Prostate gland (tissue), 2 donors: ENCODE measurements at regions not wholly inside any gene's neighbourhood (a gene's known extent, or its start where the extent isn't known, plus 50 kb on each side); places are given as distances from the start of the nearest gene placed in this dataset.

Experiments
- DNase-seq: peaks from one replicate; pipeline ENCODE4 v3.0.0-alpha.2; 2019; ENCODE audit warnings: low spot score
- H3K27ac ChIP-seq, 2 donors: fragments of 200-600 bp; sonication (generic); 2 replicates each; pipeline ENCODE4 v1.5.1; 2017 to 2019
- H3K27me3 ChIP-seq: fragments of 200-600 bp; sonication (generic); replicated peaks from 2 replicates; pipeline ENCODE4 v1.5.1; 2019; ENCODE audit not compliant: insufficient read depth
- H3K36me3 ChIP-seq, 2 donors: fragments of 200-600 bp; sonication (generic); 1 replicate in 1 of 2; 2 replicates in 1 of 2; pipeline versions ENCODE4 v1.5.1 to v1.8.1; 2017 to 2019
- H3K4me1 ChIP-seq: fragments of 200-600 bp; sonication (generic); replicated peaks from 2 replicates; pipeline ENCODE4 v1.5.1; 2019
- H3K4me3 ChIP-seq, 2 donors: fragments of 200-600 bp; sonication (generic); 2 replicates each; pipeline ENCODE4 v1.5.1; 2017 to 2019
- H3K9me3 ChIP-seq: fragments of 200-600 bp; sonication (generic); 2 replicates; pipeline ENCODE4 v1.5.1; 2017
- POLR2A ChIP-seq: fragments of 450-650 bp; IDR thresholded peaks from one replicate; pipeline ENCODE4 v1.6.1; 2016; ENCODE audit warnings: antibody characterized with exemption, mild to moderate bottlenecking
- POLR2AphosphoS5 ChIP-seq: sonication (generic); formaldehyde crosslinking; IDR thresholded peaks from one replicate; pipeline ENCODE4 v1.6.1; 2017; ENCODE audit warnings: antibody characterized with exemption
- WGBS: methylation state at CpG from one replicate; pipeline ENCODE4 v1.1.5; 2018; 5-methylcytosine and 5-hydroxymethylcytosine counted together
- intact Hi-C: fragments of 100-400 bp; cut with DNase I; formaldehyde crosslinking; loops from one replicate; pipeline ENCODE4 v1.14.2; 2022
- TF ChIP-seq, protein P1 (sequence below), 4 experiments: fragments of 200-600 bp in 2 of 4; fragments of 450-650 bp in 2 of 4; sonication (generic) in 2 of 4; IDR thresholded peaks; 1 replicate in 3 of 4; 2 replicates in 1 of 4; pipeline ENCODE4 v1.5.1; 2016 to 2019; ENCODE audit warnings: antibody characterized with exemption in 4 of 4, mild to moderate bottlenecking in 2 of 4, moderate library complexity in 2 of 4

DNA sequence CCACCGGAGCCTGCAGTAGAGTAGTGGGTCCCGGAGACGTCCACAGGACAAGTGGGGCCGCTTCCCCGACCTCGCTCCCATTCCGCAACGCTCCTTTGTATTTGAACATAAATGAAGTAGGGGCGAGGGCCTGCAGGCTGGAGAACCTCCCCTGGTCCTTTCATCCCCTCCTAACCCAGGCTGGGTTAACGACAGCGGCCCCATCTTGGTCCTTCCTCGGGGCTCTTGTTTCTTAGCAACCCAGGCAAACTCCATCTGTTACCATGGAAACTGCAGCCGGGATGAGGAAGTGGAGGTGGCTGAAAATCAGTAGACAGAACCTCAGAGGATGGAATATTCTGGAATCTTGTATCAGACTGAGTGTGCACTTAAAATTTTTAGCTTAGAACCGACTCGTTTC, 132.6 kb upstream of the USP29 start:
- Histone ChIP-seq H3K36me3 (no peaks in the 10 kb centered on the region), H3K27ac (no peak overlapping the region), H3K27me3 (no peaks in the 10 kb centered on the region), H3K4me3 (no peak overlapping the region), H3K9me3 (no peaks in the 10 kb centered on the region), H3K4me1 (no peaks in the 10 kb centered on the region)
- TF ChIP-seq, protein P1, sequence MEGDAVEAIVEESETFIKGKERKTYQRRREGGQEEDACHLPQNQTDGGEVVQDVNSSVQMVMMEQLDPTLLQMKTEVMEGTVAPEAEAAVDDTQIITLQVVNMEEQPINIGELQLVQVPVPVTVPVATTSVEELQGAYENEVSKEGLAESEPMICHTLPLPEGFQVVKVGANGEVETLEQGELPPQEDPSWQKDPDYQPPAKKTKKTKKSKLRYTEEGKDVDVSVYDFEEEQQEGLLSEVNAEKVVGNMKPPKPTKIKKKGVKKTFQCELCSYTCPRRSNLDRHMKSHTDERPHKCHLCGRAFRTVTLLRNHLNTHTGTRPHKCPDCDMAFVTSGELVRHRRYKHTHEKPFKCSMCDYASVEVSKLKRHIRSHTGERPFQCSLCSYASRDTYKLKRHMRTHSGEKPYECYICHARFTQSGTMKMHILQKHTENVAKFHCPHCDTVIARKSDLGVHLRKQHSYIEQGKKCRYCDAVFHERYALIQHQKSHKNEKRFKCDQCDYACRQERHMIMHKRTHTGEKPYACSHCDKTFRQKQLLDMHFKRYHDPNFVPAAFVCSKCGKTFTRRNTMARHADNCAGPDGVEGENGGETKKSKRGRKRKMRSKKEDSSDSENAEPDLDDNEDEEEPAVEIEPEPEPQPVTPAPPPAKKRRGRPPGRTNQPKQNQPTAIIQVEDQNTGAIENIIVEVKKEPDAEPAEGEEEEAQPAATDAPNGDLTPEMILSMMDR (IDR thresholded peaks at IDR 0.05): no peak
- no peak for TF ChIP-seq POLR2A
- no peak for TF ChIP-seq POLR2AphosphoS5
- 76% methylated on average over 15 of the region's 15 CpGs for WGBS
- no peak for DNase-seq
- intact Hi-C loops: no loop called here

- no peaks in the 10 kb centered on the region for H3K9me3 ChIP-seq
- TF ChIP-seq POLR2AphosphoS5: no peak
- TF ChIP-seq, protein P1 (IDR thresholded peaks at IDR 0.05): no peak
- TF ChIP-seq POLR2A: no peak
- H3K36me3 ChIP-seq: no peaks in the 10 kb centered on the region
- intact Hi-C loops: no loop called here
- no peak for DNase-seq
- H3K27ac ChIP-seq: no peak overlapping the region
- WGBS: 34% methylated on average over 5 of the region's 5 CpGs
- no peak overlapping the region for H3K4me3 ChIP-seq
- H3K27me3 ChIP-seq: no peaks in the 10 kb centered on the region
- no peaks in the 10 kb centered on the region for H3K4me1 ChIP-seq
These were observed 131.5 kb upstream of the USP29 start for GRCh38 chr19:56988299-56988698.

DNA sequence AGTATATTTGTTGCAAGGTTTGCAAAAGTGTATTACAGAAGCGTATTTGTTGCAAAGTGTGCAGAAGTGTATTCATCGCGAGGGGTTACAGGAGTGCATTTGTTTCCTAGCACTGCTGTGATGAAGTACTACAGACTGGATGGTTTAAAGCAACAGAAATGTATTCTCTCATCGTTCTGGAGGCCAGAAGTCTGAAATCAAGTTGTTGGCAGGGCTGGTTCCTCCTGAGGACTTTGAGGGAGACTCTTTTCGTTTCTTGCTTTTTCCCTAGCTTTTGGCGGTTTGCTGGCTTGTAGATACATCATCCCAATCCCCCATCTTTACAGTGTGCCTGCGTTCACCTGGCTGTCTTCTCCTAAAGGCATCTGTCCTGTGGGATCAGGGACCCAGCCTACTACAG, 127.9 kb upstream of the USP29 start:
- Histone ChIP-seq H3K9me3 (no peaks in the 10 kb centered on the region), H3K36me3 (no peaks in the 10 kb centered on the region), H3K27ac (no peak overlapping the region), H3K27me3 (no peaks in the 10 kb centered on the region), H3K4me1 (no peaks in the 10 kb centered on the region), H3K4me3 (no peak overlapping the region)
- no peak for DNase-seq
- 78% methylated on average over 7 of the region's 7 CpGs for WGBS
- intact Hi-C loops: no loop called here
- TF ChIP-seq, protein P1 (IDR thresholded peaks at IDR 0.05): no peak
- TF ChIP-seq POLR2A: no peak
- TF ChIP-seq POLR2AphosphoS5: no peak

DNA sequence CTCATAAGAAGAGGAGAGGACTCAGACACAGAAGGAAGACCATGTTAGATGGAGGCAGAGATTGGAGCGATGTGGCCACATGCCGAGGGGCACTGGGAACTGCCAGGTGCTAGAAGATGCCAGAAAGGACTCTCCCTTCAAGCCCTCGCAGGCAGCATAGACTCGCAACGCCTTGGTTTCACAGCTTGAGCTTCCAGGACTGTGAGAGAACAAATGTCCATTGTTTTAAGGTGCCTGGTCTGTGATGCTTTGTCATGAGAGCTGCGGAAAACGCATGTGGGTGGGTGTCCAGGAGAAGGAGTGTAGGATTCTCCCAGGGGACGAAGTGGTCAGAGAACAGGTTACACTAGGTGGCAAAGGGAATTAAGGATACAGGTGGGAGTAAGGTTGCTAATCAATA, 125.9 kb upstream of the USP29 start:
- DNase-seq: no peak
- no peaks in the 10 kb centered on the region for H3K9me3 ChIP-seq
- no peak overlapping the region for H3K27ac ChIP-seq
- H3K4me3 ChIP-seq: no peak overlapping the region
- H3K36me3 ChIP-seq: no peaks in the 10 kb centered on the region
- no peaks in the 10 kb centered on the region for H3K4me1 ChIP-seq
- WGBS: 81% methylated on average over 8 of the region's 8 CpGs
- TF ChIP-seq POLR2AphosphoS5: no peak
- no peak for TF ChIP-seq POLR2A
- TF ChIP-seq, protein P1 (IDR thresholded peaks at IDR 0.05): no peak
- intact Hi-C loops: no loop called here
- no peaks in the 10 kb centered on the region for H3K27me3 ChIP-seq

DNA sequence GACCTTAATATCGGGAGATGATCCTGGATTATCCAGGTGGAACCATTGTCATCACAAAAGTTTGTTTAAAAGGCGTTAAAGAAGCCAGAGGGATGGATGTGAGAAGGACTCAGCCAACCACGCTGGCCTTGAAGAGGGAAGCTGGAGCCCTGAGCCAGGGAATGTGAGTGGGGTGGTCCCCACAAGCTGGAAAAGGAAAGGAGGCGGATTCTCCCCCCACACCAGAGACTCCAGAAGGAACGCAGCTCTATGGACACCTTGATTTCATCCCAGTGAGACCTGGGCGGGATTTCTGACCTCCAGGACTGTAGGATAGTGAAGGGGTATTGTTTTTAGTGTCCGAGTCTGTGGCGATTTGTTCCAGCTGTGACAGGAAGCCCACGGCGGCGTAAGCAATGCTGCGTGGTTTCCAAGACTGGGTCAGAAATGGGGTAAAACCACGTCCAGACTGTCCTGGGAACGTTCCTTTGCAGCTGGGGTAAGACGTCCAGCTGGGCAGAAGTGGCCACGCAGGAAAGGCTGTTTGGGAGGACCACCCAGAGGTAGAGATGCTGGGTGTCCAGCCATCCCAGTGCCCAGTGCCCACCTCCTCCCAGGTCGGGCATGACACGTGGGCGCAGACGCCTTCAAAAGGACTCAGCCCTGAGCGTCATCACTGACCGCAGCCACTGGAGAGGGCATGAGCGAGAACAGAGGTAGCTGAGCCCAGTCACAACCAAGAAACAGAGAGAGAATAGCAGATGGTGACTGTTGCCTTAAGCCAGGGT, 125.4 kb upstream of the USP29 start:
- 78% methylated on average over 23 of the region's 23 CpGs for WGBS
- Histone ChIP-seq H3K4me1 (no peaks in the 10 kb centered on the region), H3K4me3 (no peak overlapping the region), H3K9me3 (no peaks in the 10 kb centered on the region), H3K27me3 (no peaks in the 10 kb centered on the region), H3K36me3 (no peaks in the 10 kb centered on the region), H3K27ac (no peak overlapping the region)
- TF ChIP-seq POLR2AphosphoS5 (no peak), POLR2A (no peak)
- TF ChIP-seq, protein P1 (IDR thresholded peaks at IDR 0.05): no peak
- intact Hi-C loops: no loop called here
- DNase-seq: no peak
